Naive thymus-derived CD4-positive, alpha-beta T cell (primary cell): ENCODE measurements at regions not wholly inside any gene's neighbourhood (a gene's known extent, or its start where the extent isn't known, plus 50 kb on each side); places are given as distances from the start of the nearest gene placed in this dataset.
"Not testable (repeated sequence)": the region's sequence is repeated elsewhere in the genome, so short reads cannot be mapped to it uniquely, and the experiment has no call there.

Experiments
- ATAC-seq: fragments of 150-1000 bp; cut with Tn5 transposase; 2 replicates; pipeline ENCODE4 v1.10.0; 2021; ENCODE audit warnings: mild to moderate bottlenecking, moderate library complexity
- CTCF ChIA-PET: fragments of 350-600 bp; sonication (Branson Sonifier 250); formaldehyde crosslinking; loops from one replicate; lab custom pipeline; 2021; ENCODE audit warnings: antibody characterized with exemption; lab: Charles Lee
- POLR2A ChIA-PET: fragments of 350-600 bp; sonication (Branson Sonifier 250); formaldehyde crosslinking; loops from one replicate; lab custom pipeline; 2021; ENCODE audit warnings: antibody characterized with exemption, inconsistent platforms; lab: Charles Lee
- DNase-seq, 9 donors: peaks; one replicate each; pipeline versions ENCODE4 v3.0.0 to v3.0.0-alpha.2; 2020 to 2022; ENCODE audit warnings: mixed read lengths in 1 of 9
- H3K27ac ChIP-seq: one replicate; pipeline ENCODE4 v1.7.0; 2013; ENCODE audit warnings: mild to moderate bottlenecking, low read depth, low read length, moderate library complexity
- H3K27me3 ChIP-seq, 2 donors: one replicate each; pipeline ENCODE4 v1.7.0; 2013; ENCODE audit warnings: low read length in 2 of 2, mild to moderate bottlenecking in 2 of 2, moderate library complexity in 2 of 2; ENCODE audit not compliant: control insufficient read depth in 2 of 2, insufficient read depth in 2 of 2
- H3K36me3 ChIP-seq, 3 experiments: 1 replicate in 2 of 3; 2 replicates in 1 of 3; pipeline ENCODE4 v1.7.0; 2013; ENCODE audit warnings: low read length in 3 of 3, mild to moderate bottlenecking in 3 of 3, moderate library complexity in 1 of 3; ENCODE audit not compliant: insufficient read depth in 3 of 3, control insufficient read depth in 2 of 3
- H3K4me1 ChIP-seq, 2 donors: one replicate each; pipeline ENCODE4 v1.7.0; 2013; ENCODE audit warnings: low read length in 2 of 2, mild to moderate bottlenecking in 2 of 2, moderate library complexity in 1 of 2; ENCODE audit not compliant: control insufficient read depth in 2 of 2, insufficient read depth in 2 of 2
- H3K4me3 ChIP-seq: 2 replicates; pipeline ENCODE4 v1.7.0; 2013; ENCODE audit warnings: mild to moderate bottlenecking, low read length
- H3K9me3 ChIP-seq, 3 experiments: 1 replicate in 2 of 3; 2 replicates in 1 of 3; pipeline ENCODE4 v1.7.0; 2013; ENCODE audit warnings: low read length in 3 of 3; ENCODE audit not compliant: control insufficient read depth in 2 of 3
- H3K27ac Mint-ChIP-seq, 9 donors: one replicate each; pipeline ENCODE4 v1.8.0; 2020 to 2022; ENCODE audit warnings: mixed read lengths in 9 of 9, mild to moderate bottlenecking in 8 of 9, moderate library complexity in 5 of 9, inconsistent platforms in 2 of 9
- H3K27me3 Mint-ChIP-seq, 5 donors: one replicate each; pipeline ENCODE4 v1.8.0; 2021 to 2022; ENCODE audit warnings: mixed read lengths in 5 of 5, mild to moderate bottlenecking in 1 of 5
- H3K36me3 Mint-ChIP-seq, 5 donors: one replicate each; pipeline ENCODE4 v1.8.0; 2020 to 2022; ENCODE audit warnings: mixed read lengths in 5 of 5, mild to moderate bottlenecking in 3 of 5, inconsistent platforms in 1 of 5
- H3K4me1 Mint-ChIP-seq, 7 donors: one replicate each; pipeline ENCODE4 v1.8.0; 2020 to 2022; ENCODE audit warnings: mixed read lengths in 7 of 7, mild to moderate bottlenecking in 3 of 7, inconsistent platforms in 1 of 7
- H3K4me3 Mint-ChIP-seq, 10 donors: one replicate each; pipeline ENCODE4 v1.8.0; 2020 to 2022; ENCODE audit warnings: mild to moderate bottlenecking in 10 of 10, mixed read lengths in 10 of 10, moderate library complexity in 6 of 10, inconsistent platforms in 2 of 10
- H3K9me3 Mint-ChIP-seq, 11 donors: one replicate each; pipeline ENCODE4 v1.8.0; 2020 to 2022; ENCODE audit warnings: mixed read lengths in 11 of 11, mild to moderate bottlenecking in 4 of 11, inconsistent platforms in 1 of 11, moderate library complexity in 1 of 11
- intact Hi-C, 2 donors: fragments of 100-400 bp; cut with micrococcal nuclease; formaldehyde crosslinking; loops; one replicate each; pipeline ENCODE4 v1.15.1; 2023

DNA sequence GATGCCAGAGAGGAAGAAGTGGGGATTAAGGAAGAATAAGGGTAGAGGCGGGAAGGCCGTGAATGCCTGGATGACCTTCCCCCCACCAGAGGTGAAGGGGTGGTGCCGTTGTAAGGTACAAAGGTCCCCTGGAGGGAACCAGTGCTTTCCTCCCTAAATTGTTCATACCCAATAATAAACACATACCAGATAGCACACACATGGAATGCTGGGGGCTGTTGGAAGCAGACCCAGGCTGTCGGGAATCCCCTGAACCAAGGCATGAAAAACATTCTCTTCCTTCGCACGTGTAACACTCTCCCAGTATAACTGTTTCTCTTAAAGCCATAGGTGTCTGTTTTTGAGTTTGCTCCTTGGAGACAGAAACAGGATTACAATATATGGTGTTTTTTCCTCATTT is 107.1 kb upstream of the CTAGE1 start:
- Histone ChIP-seq H3K9me3 (no peaks in the 10 kb centered on the region), H3K4me1 (no peaks in the 10 kb centered on the region), H3K27me3 (no peaks in the 10 kb centered on the region), H3K36me3 (no peaks in the 10 kb centered on the region), H3K27ac (no peak overlapping the region), H3K4me3 (no peak overlapping the region)
- H3K27me3 Mint-ChIP-seq, result peaks cover 0 to 5% (median 0%) of the 10 kb centered on the region in 5 donors
- CTCF ChIA-PET, result no interaction called here
- H3K4me3 Mint-ChIP-seq, result no peak overlapping the region
- POLR2A ChIA-PET, result no interaction called here
- H3K27ac Mint-ChIP-seq, result no peak overlapping the region
- H3K36me3 Mint-ChIP-seq, result no peaks in the 10 kb centered on the region
- DNase-seq (no peak), ATAC-seq (no peak)
- peaks cover 0 to 16% (median 5%) of the 10 kb centered on the region in 11 donors for H3K9me3 Mint-ChIP-seq
- intact Hi-C loops, result no loop called here
- no peaks in the 10 kb centered on the region for H3K4me1 Mint-ChIP-seq

GRCh38 chr18:22525313-22525712 is 107.6 kb upstream of the CTAGE1 start:
- Histone ChIP-seq H3K9me3 (no peaks in the 10 kb centered on the region), H3K36me3 (no peaks in the 10 kb centered on the region), H3K27me3 (no peaks in the 10 kb centered on the region), H3K4me1 (no peaks in the 10 kb centered on the region), H3K27ac (no peak overlapping the region), H3K4me3 (no peak overlapping the region)
- Mint-ChIP-seq H3K4me3 (no peak overlapping the region), H3K27ac (no peak overlapping the region), H3K27me3 (peaks cover 0 to 5% (median 0%) of the 10 kb centered on the region in 5 donors), H3K4me1 (no peaks in the 10 kb centered on the region), H3K9me3 (peaks cover 0 to 16% (median 5%) of the 10 kb centered on the region in 11 donors), H3K36me3 (no peaks in the 10 kb centered on the region)
- intact Hi-C loops, result no loop called here
- ATAC-seq (no peak), DNase-seq (no peak)
- ChIA-PET CTCF (no interaction called here), POLR2A (no interaction called here)

- no peak overlapping the region for H3K4me3 Mint-ChIP-seq
- ChIA-PET POLR2A (no interaction called here), CTCF (no interaction called here)
- Histone ChIP-seq H3K36me3 (no peaks in the 10 kb centered on the region), H3K27me3 (no peaks in the 10 kb centered on the region), H3K4me1 (no peaks in the 10 kb centered on the region), H3K4me3 (no peak overlapping the region), H3K9me3 (no peaks in the 10 kb centered on the region), H3K27ac (no peak overlapping the region)
- H3K27ac Mint-ChIP-seq, result no peak overlapping the region
- DNase-seq (no peak), ATAC-seq (no peak)
- H3K36me3 Mint-ChIP-seq, result no peaks in the 10 kb centered on the region
- peaks cover 0 to 5% (median 0%) of the 10 kb centered on the region in 5 donors for H3K27me3 Mint-ChIP-seq
- intact Hi-C loops, result no loop called here
- peaks cover 0 to 16% (median 6%) of the 10 kb centered on the region in 11 donors for H3K9me3 Mint-ChIP-seq
- H3K4me1 Mint-ChIP-seq, result no peaks in the 10 kb centered on the region
Observed at GRCh38 chr18:22525883-22526282, 108.2 kb upstream of the CTAGE1 start.

GRCh38 chr18:22528291-22528690 is 110.6 kb upstream of the CTAGE1 start:
- Histone ChIP-seq H3K4me3 (no peak overlapping the region), H3K9me3 (no peaks in the 10 kb centered on the region), H3K36me3 (no peaks in the 10 kb centered on the region), H3K27me3 (no peaks in the 10 kb centered on the region), H3K27ac (no peak overlapping the region), H3K4me1 (no peaks in the 10 kb centered on the region)
- Mint-ChIP-seq H3K4me1 (no peaks in the 10 kb centered on the region), H3K27me3 (peaks cover 0 to 5% (median 0%) of the 10 kb centered on the region in 5 donors), H3K9me3 (peaks cover 0 to 16% (median 6%) of the 10 kb centered on the region in 11 donors), H3K4me3 (no peak overlapping the region), H3K27ac (no peak overlapping the region), H3K36me3 (no peaks in the 10 kb centered on the region)
- POLR2A ChIA-PET, result no interaction called here
- ATAC-seq (no peak), DNase-seq (no peak)
- CTCF ChIA-PET, result no interaction called here
- intact Hi-C loops, result no loop called here

- H3K27ac ChIP-seq, ATAC-seq, intact Hi-C loops, H3K9me3 Mint-ChIP-seq, H3K4me3 ChIP-seq, H3K27me3 Mint-ChIP-seq, DNase-seq, H3K36me3 ChIP-seq, H3K4me1 Mint-ChIP-seq, POLR2A ChIA-PET, H3K9me3 ChIP-seq, H3K36me3 Mint-ChIP-seq, H3K4me1 ChIP-seq, H3K27ac Mint-ChIP-seq, H3K4me3 Mint-ChIP-seq, CTCF ChIA-PET, H3K27me3 ChIP-seq: not testable (repeated sequence)
Observed at GRCh38 chr18:22534706-22535105, 117.0 kb upstream of the CTAGE1 start.

DNA sequence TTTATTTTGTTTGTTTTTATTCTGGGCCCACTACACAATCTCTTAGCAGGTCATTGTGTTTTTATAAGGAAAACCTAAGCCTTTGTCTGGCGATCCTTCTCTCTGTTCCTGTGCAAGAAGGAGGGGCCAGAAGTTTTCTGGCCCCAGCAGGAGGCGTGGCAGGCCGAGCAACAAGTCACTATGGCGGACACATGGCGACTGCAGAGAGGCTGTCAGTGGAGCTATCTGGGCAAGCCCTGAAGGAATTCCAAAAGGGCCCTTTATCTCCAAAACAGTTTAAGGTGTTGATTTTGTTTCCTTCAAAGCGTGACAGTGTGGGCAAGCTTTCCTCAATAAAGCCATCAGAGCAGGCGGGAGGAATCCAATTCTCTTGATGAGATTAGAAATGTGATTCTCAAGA is 118.8 kb upstream of the CTAGE1 start:
- ChIA-PET POLR2A (no interaction called here), CTCF (no interaction called here)
- Mint-ChIP-seq H3K36me3 (no peaks in the 10 kb centered on the region), H3K27ac (no peak overlapping the region), H3K4me3 (no peak overlapping the region), H3K9me3 (peaks cover 0 to 13% (median 3%) of the 10 kb centered on the region in 11 donors), H3K27me3 (peaks cover 0 to 4% (median 0%) of the 10 kb centered on the region in 5 donors), H3K4me1 (no peaks in the 10 kb centered on the region)
- H3K4me1 ChIP-seq, result no peaks in the 10 kb centered on the region
- no peak overlapping the region for H3K4me3 ChIP-seq
- no peaks in the 10 kb centered on the region for H3K27me3 ChIP-seq
- ATAC-seq, result no peak
- no peak overlapping the region for H3K27ac ChIP-seq
- no peak for DNase-seq
- intact Hi-C loops, result no loop called here
- H3K36me3 ChIP-seq, result no peaks in the 10 kb centered on the region
- no peaks in the 10 kb centered on the region for H3K9me3 ChIP-seq

GRCh38 chr18:22538426-22538825 is 120.7 kb upstream of the CTAGE1 start:
- Histone ChIP-seq H3K27me3 (no peaks in the 10 kb centered on the region), H3K36me3 (no peaks in the 10 kb centered on the region), H3K4me3 (no peak overlapping the region), H3K9me3 (no peaks in the 10 kb centered on the region), H3K27ac (no peak overlapping the region), H3K4me1 (no peaks in the 10 kb centered on the region)
- no peak for DNase-seq
- CTCF ChIA-PET, result no interaction called here
- POLR2A ChIA-PET, result no interaction called here
- intact Hi-C loops, result no loop called here
- Mint-ChIP-seq H3K27ac (no peak overlapping the region), H3K27me3 (peaks cover 0 to 4% (median 0%) of the 10 kb centered on the region in 5 donors), H3K9me3 (peaks cover 0 to 18% (median 3%) of the 10 kb centered on the region in 11 donors), H3K36me3 (no peaks in the 10 kb centered on the region), H3K4me1 (no peaks in the 10 kb centered on the region), H3K4me3 (no peak overlapping the region)
- no peak for ATAC-seq
